GM19395 (cell line): ENCODE measurements at regions not wholly inside any gene's neighbourhood (a gene's known extent, or its start where the extent isn't known, plus 50 kb on each side); places are given as distances from the start of the nearest gene placed in this dataset.
"Not testable (repeated sequence)": the region's sequence is repeated elsewhere in the genome, so short reads cannot be mapped to it uniquely, and the experiment has no call there.

Experiments used
- ATAC-seq: cut with Tn5 transposase; IDR thresholded peaks from one replicate; pipeline ENCODE4 v1.9.1; 2021; ENCODE audit warnings: mild to moderate bottlenecking, moderate library complexity; ENCODE audit not compliant: unreplicated experiment

GRCh38 chr9:106039151-106039935 lies 345.0 kb downstream of the TMEM38B start:
- no peak for ATAC-seq

- not testable (repeated sequence) for ATAC-seq
Measured at GRCh38 chr9:106041920-106042319, 347.6 kb downstream of the TMEM38B start.

GRCh38 chr9:106051545-106051944 lies 357.2 kb downstream of the TMEM38B start:
- no peak for ATAC-seq

- no peak for ATAC-seq
Measured at GRCh38 chr9:106052166-106052565, 357.8 kb downstream of the TMEM38B start.

GRCh38 chr9:106052735-106053134 lies 358.4 kb downstream of the TMEM38B start:
- ATAC-seq = no peak

- no peak for ATAC-seq
Measured at GRCh38 chr9:106056328-106056727, 362.0 kb downstream of the TMEM38B start.

GRCh38 chr9:106058460-106058859 lies 364.1 kb downstream of the TMEM38B start:
- no peak for ATAC-seq

GRCh38 chr9:106059886-106060285 lies 365.5 kb downstream of the TMEM38B start:
- no peak for ATAC-seq

- ATAC-seq = no peak
Measured at GRCh38 chr9:106060885-106061284, 366.5 kb downstream of the TMEM38B start.

GRCh38 chr9:106062250-106062649 lies 367.9 kb downstream of the TMEM38B start:
- ATAC-seq = no peak

- no peak for ATAC-seq
Measured at GRCh38 chr9:106065136-106065535, 370.8 kb downstream of the TMEM38B start.

- no peak for ATAC-seq
Measured at GRCh38 chr9:106065579-106066214, 371.4 kb downstream of the TMEM38B start.

- ATAC-seq = no peak
Measured at GRCh38 chr9:106066940-106067524, 372.7 kb downstream of the TMEM38B start.

- no peak for ATAC-seq
Measured at GRCh38 chr9:106069241-106069640, 374.9 kb downstream of the TMEM38B start.

- ATAC-seq = no peak
Measured at GRCh38 chr9:106072421-106072820, 378.1 kb downstream of the TMEM38B start.

- no peak for ATAC-seq
Measured at GRCh38 chr9:106074006-106074405, 379.7 kb downstream of the TMEM38B start.

- no peak for ATAC-seq
Measured at GRCh38 chr9:106075236-106075959, 381.1 kb downstream of the TMEM38B start.

- ATAC-seq = no peak
Measured at GRCh38 chr9:106075960-106076327, 381.6 kb downstream of the TMEM38B start.

GRCh38 chr9:106076711-106077110 lies 382.4 kb downstream of the TMEM38B start:
- no peak for ATAC-seq

- no peak for ATAC-seq
Measured at GRCh38 chr9:106077731-106078130, 383.4 kb downstream of the TMEM38B start.

- ATAC-seq = no peak
Measured at GRCh38 chr9:106082621-106083020, 388.3 kb downstream of the TMEM38B start.
